Stimulated activated naive CD8-positive, alpha-beta T cell treated with anti-CD3 and anti-CD28 coated beads, Interleukin-15, amount 100 ng/mL, for 72 hours (primary cell): ENCODE measurements at regions not wholly inside any gene's neighbourhood (a gene's known extent, or its start where the extent isn't known, plus 50 kb on each side); places are given as distances from the start of the nearest gene placed in this dataset.

Experiments used
- ATAC-seq: fragments of 150-1000 bp; cut with Tn5 transposase; 2 replicates; pipeline ENCODE4 v1.10.0; 2021; ENCODE audit warnings: mild to moderate bottlenecking, moderate library complexity
- DNase-seq, 2 donors: peaks; one replicate each; pipeline ENCODE4 v3.0.0; 2021 to 2022
- H3K27ac Mint-ChIP-seq, 2 donors: one replicate each; pipeline ENCODE4 v1.8.0; 2022; ENCODE audit warnings: mild to moderate bottlenecking in 2 of 2, mixed read lengths in 2 of 2, moderate library complexity in 2 of 2
- H3K27me3 Mint-ChIP-seq: one replicate; pipeline ENCODE4 v1.8.0; 2022; ENCODE audit warnings: mixed read lengths
- H3K4me1 Mint-ChIP-seq: one replicate; pipeline ENCODE4 v1.8.0; 2022; ENCODE audit warnings: mild to moderate bottlenecking, mixed read lengths
- H3K4me3 Mint-ChIP-seq, 2 donors: one replicate each; pipeline ENCODE4 v1.8.0; 2022; ENCODE audit warnings: mild to moderate bottlenecking in 2 of 2, mixed read lengths in 2 of 2, moderate library complexity in 1 of 2
- H3K9me3 Mint-ChIP-seq, 2 donors: one replicate each; pipeline ENCODE4 v1.8.0; 2022; ENCODE audit warnings: mixed read lengths in 2 of 2

GRCh38 chr1:187948170-187948794 lies 1119.5 kb downstream of the PLA2G4A start:
- Mint-ChIP-seq H3K9me3 (peaks cover 21 to 40% of the 10 kb centered on the region in 2 donors), H3K4me1 (no peaks in the 10 kb centered on the region), H3K27me3 (no peaks in the 10 kb centered on the region), H3K27ac (no peak overlapping the region), H3K4me3 (no peak overlapping the region)
- ATAC-seq (no peak), DNase-seq (no peak)

GRCh38 chr1:187949567-187949966 lies 1120.8 kb downstream of the PLA2G4A start:
- H3K27ac Mint-ChIP-seq, result no peak overlapping the region
- ATAC-seq (no peak), DNase-seq (no peak)
- H3K9me3 Mint-ChIP-seq, result peaks cover 20 to 40% of the 10 kb centered on the region in 2 donors
- no peaks in the 10 kb centered on the region for H3K4me1 Mint-ChIP-seq
- no peak overlapping the region for H3K4me3 Mint-ChIP-seq
- H3K27me3 Mint-ChIP-seq, result no peaks in the 10 kb centered on the region

GRCh38 chr1:187951817-187952216 lies 1123.1 kb downstream of the PLA2G4A start:
- no peak for ATAC-seq
- Mint-ChIP-seq H3K27ac (no peak overlapping the region), H3K4me1 (no peaks in the 10 kb centered on the region), H3K4me3 (no peak overlapping the region), H3K9me3 (peaks cover 17 to 28% of the 10 kb centered on the region in 2 donors), H3K27me3 (no peaks in the 10 kb centered on the region)
- DNase-seq, result no peak

GRCh38 chr1:187952446-187952845 lies 1123.7 kb downstream of the PLA2G4A start:
- H3K9me3 Mint-ChIP-seq, result peaks cover 14 to 23% of the 10 kb centered on the region in 2 donors
- ATAC-seq, result no peak
- H3K27me3 Mint-ChIP-seq, result no peaks in the 10 kb centered on the region
- DNase-seq, result no peak
- no peak overlapping the region for H3K4me3 Mint-ChIP-seq
- H3K4me1 Mint-ChIP-seq, result no peaks in the 10 kb centered on the region
- H3K27ac Mint-ChIP-seq, result no peak overlapping the region

GRCh38 chr1:187956975-187957374 lies 1128.2 kb downstream of the PLA2G4A start:
- ATAC-seq, result no peak
- Mint-ChIP-seq H3K27me3 (no peaks in the 10 kb centered on the region), H3K27ac (no peak overlapping the region), H3K4me3 (no peak overlapping the region), H3K9me3 (peaks cover 6 to 8% of the 10 kb centered on the region in 2 donors), H3K4me1 (no peaks in the 10 kb centered on the region)
- no peak for DNase-seq

- Mint-ChIP-seq H3K27ac (no peak overlapping the region), H3K4me1 (no peaks in the 10 kb centered on the region), H3K9me3 (peaks cover 0 to 5% of the 10 kb centered on the region in 2 donors), H3K4me3 (no peak overlapping the region), H3K27me3 (no peaks in the 10 kb centered on the region)
- DNase-seq (no peak), ATAC-seq (no peak)
Measured at GRCh38 chr1:187958207-187958606, 1129.5 kb downstream of the PLA2G4A start.

GRCh38 chr1:187959062-187959461 lies 1130.3 kb downstream of the PLA2G4A start:
- Mint-ChIP-seq H3K4me1 (no peaks in the 10 kb centered on the region), H3K9me3 (peaks cover 0 to 5% of the 10 kb centered on the region in 2 donors), H3K27me3 (no peaks in the 10 kb centered on the region), H3K4me3 (no peak overlapping the region), H3K27ac (no peak overlapping the region)
- no peak for ATAC-seq
- DNase-seq, result no peak

- Mint-ChIP-seq H3K9me3 (peaks cover 0 to 5% of the 10 kb centered on the region in 2 donors), H3K4me1 (no peaks in the 10 kb centered on the region), H3K27ac (no peak overlapping the region), H3K27me3 (no peaks in the 10 kb centered on the region), H3K4me3 (no peak overlapping the region)
- DNase-seq (no peak), ATAC-seq (no peak)
Measured at GRCh38 chr1:187960125-187960638, 1131.4 kb downstream of the PLA2G4A start.

- ATAC-seq, result no peak
- H3K9me3 Mint-ChIP-seq, result peaks cover 0 to 5% of the 10 kb centered on the region in 2 donors
- DNase-seq, result no peak
- no peaks in the 10 kb centered on the region for H3K27me3 Mint-ChIP-seq
- H3K27ac Mint-ChIP-seq, result no peak overlapping the region
- no peak overlapping the region for H3K4me3 Mint-ChIP-seq
- no peaks in the 10 kb centered on the region for H3K4me1 Mint-ChIP-seq
Measured at GRCh38 chr1:187961895-187962294, 1133.1 kb downstream of the PLA2G4A start.

- no peak for ATAC-seq
- no peak overlapping the region for H3K4me3 Mint-ChIP-seq
Measured at GRCh38 chr1:187971851-187972250, 1143.1 kb downstream of the PLA2G4A start.

GRCh38 chr1:187977298-187977697 lies 1148.5 kb downstream of the PLA2G4A start:
- no peaks in the 10 kb centered on the region for H3K4me1 Mint-ChIP-seq
- no peak overlapping the region for H3K27ac Mint-ChIP-seq
- no peaks in the 10 kb centered on the region for H3K27me3 Mint-ChIP-seq
- DNase-seq (no peak), ATAC-seq (no peak)
- H3K9me3 Mint-ChIP-seq, result peaks cover 12 to 14% of the 10 kb centered on the region in 2 donors
- H3K4me3 Mint-ChIP-seq, result no peak overlapping the region

More at GRCh38 chr1:187971851-187972250, 1143.1 kb downstream of the PLA2G4A start:
- H3K27ac Mint-ChIP-seq, result no peak overlapping the region
- no peaks in the 10 kb centered on the region for H3K4me1 Mint-ChIP-seq
- H3K27me3 Mint-ChIP-seq, result no peaks in the 10 kb centered on the region
- H3K9me3 Mint-ChIP-seq, result no peaks in the 10 kb centered on the region
- DNase-seq, result no peak

- H3K27me3 Mint-ChIP-seq, result no peaks in the 10 kb centered on the region
- no peaks in the 10 kb centered on the region for H3K4me1 Mint-ChIP-seq
- no peak overlapping the region for H3K4me3 Mint-ChIP-seq
- DNase-seq, result no peak
- no peak overlapping the region for H3K27ac Mint-ChIP-seq
- no peak for ATAC-seq
- peaks cover 11 to 26% of the 10 kb centered on the region in 2 donors for H3K9me3 Mint-ChIP-seq
Measured at GRCh38 chr1:187985145-187985896, 1156.6 kb downstream of the PLA2G4A start.

GRCh38 chr1:187985897-187986654 lies 1157.3 kb downstream of the PLA2G4A start:
- no peak overlapping the region for H3K27ac Mint-ChIP-seq
- H3K4me1 Mint-ChIP-seq, result no peaks in the 10 kb centered on the region
- peaks cover 5 to 21% of the 10 kb centered on the region in 2 donors for H3K9me3 Mint-ChIP-seq
- no peaks in the 10 kb centered on the region for H3K27me3 Mint-ChIP-seq
- no peak overlapping the region for H3K4me3 Mint-ChIP-seq
- no peak for ATAC-seq
- no peak for DNase-seq

- H3K27me3 Mint-ChIP-seq, result no peaks in the 10 kb centered on the region
- H3K4me1 Mint-ChIP-seq, result no peaks in the 10 kb centered on the region
- DNase-seq (no peak), ATAC-seq (no peak)
- H3K4me3 Mint-ChIP-seq, result no peak overlapping the region
- peaks cover 0 to 13% of the 10 kb centered on the region in 2 donors for H3K9me3 Mint-ChIP-seq
- H3K27ac Mint-ChIP-seq, result no peak overlapping the region
Measured at GRCh38 chr1:187987236-187987776, 1158.6 kb downstream of the PLA2G4A start.

- ATAC-seq (no peak), DNase-seq (no peak)
- no peaks in the 10 kb centered on the region for H3K9me3 Mint-ChIP-seq
- H3K27me3 Mint-ChIP-seq, result no peaks in the 10 kb centered on the region
- no peak overlapping the region for H3K27ac Mint-ChIP-seq
- no peaks in the 10 kb centered on the region for H3K4me1 Mint-ChIP-seq
- no peak overlapping the region for H3K4me3 Mint-ChIP-seq
Measured at GRCh38 chr1:187991944-187992343, 1163.2 kb downstream of the PLA2G4A start.
